ENCODE measurements at regions not wholly inside any gene's neighbourhood (a gene's known extent, or its start where the extent isn't known, plus 50 kb on each side); places are given as distances from the start of the nearest gene placed in this dataset.

- no peak for TF ChIP-seq REXO4 (CRISPR knock-in tag; IDR thresholded peaks at IDR 0.05; ENCODE audit: borderline replicate concordance)
- TF ChIP-seq ARNTL (CRISPR knock-in tag; IDR thresholded peaks at IDR 0.05): peak; percentile 69
- no peak for TF ChIP-seq ZFAT (CRISPR knock-in tag; conservative IDR thresholded peaks at IDR 0.05)
- peak; percentile 78 for TF ChIP-seq THAP11 (CRISPR knock-in tag; IDR thresholded peaks at IDR 0.05)
- TF ChIP-seq TIGD3 (CRISPR knock-in tag; IDR thresholded peaks at IDR 0.05; ENCODE audit: borderline replicate concordance): no peak
- TF ChIP-seq DR1 (CRISPR knock-in tag; IDR thresholded peaks at IDR 0.05): no peak
- no peak for TF ChIP-seq ATF7 (IDR thresholded peaks at IDR 0.05)
- peak; percentile 61; the same call in 1 of the 2 replicates for TF ChIP-seq ATF7 (CRISPR knock-in tag; IDR thresholded peaks at IDR 0.05)
- TF ChIP-seq ZNF747 (CRISPR knock-in tag; IDR thresholded peaks at IDR 0.05; ENCODE audit: borderline replicate concordance): no peak
- peak; percentile 27; the same call in 1 of the 2 replicates for TF ChIP-seq MEIS1 (CRISPR knock-in tag; IDR thresholded peaks at IDR 0.05; ENCODE audit: borderline replicate concordance)
- peak; percentile 86 for TF ChIP-seq ZBTB33 (CRISPR knock-in tag; IDR thresholded peaks at IDR 0.05)
- no peak for TF ChIP-seq HNRNPUL1 (IDR thresholded peaks at IDR 0.05; ENCODE audit: low read depth, low read length)
- TF ChIP-seq MTA3 (CRISPR knock-in tag; IDR thresholded peaks at IDR 0.05): no peak
- peak; percentile 93 for TF ChIP-seq ISL2 (CRISPR knock-in tag; IDR thresholded peaks at IDR 0.05)
- TF ChIP-seq ZBTB3 (CRISPR knock-in tag; IDR thresholded peaks at IDR 0.05; ENCODE audit: borderline replicate concordance, low read depth): peak; percentile 64; the same call in 1 of the 2 replicates
- TF ChIP-seq SP1 (IDR thresholded peaks at IDR 0.05): no peak
- TF ChIP-seq SP1 (CRISPR knock-in tag; IDR thresholded peaks at IDR 0.05): peak; percentile 34; the same call in 1 of the 2 replicates
- no peak for TF ChIP-seq ZNF678 (CRISPR knock-in tag; IDR thresholded peaks at IDR 0.05)
- peak; percentile 84 for TF ChIP-seq KLF6 (CRISPR knock-in tag; IDR thresholded peaks at IDR 0.05)
- peak; percentile 84; the same call in 1 of the 2 replicates for TF ChIP-seq RFXAP (CRISPR knock-in tag; IDR thresholded peaks at IDR 0.05; ENCODE audit: borderline replicate concordance)
- no peak; the same call in 1 of the 2 replicates for TF ChIP-seq E2F5 (CRISPR knock-in tag; conservative IDR thresholded peaks at IDR 0.05)
- TF ChIP-seq ASH2L (IDR thresholded peaks at IDR 0.05; ENCODE audit: insufficient read length, low read depth, low read length): peak; percentile 99
- TF ChIP-seq KLF16 (CRISPR knock-in tag; IDR thresholded peaks at IDR 0.05): peak in 1 of 2 experiments; percentile 58; a peak in 1 of 4 replicates
- TF ChIP-seq XBP1 (CRISPR knock-in tag; IDR thresholded peaks at IDR 0.05): no peak; the same call in 1 of the 2 replicates
- TF ChIP-seq NBN (conservative IDR thresholded peaks at IDR 0.05): no peak
- peak; percentile 79; the same call in 1 of the 2 replicates for TF ChIP-seq ZFP90 (CRISPR knock-in tag; IDR thresholded peaks at IDR 0.05; ENCODE audit: borderline replicate concordance)
Measured at GRCh38 chr20:22430746-22431168, 153.6 kb downstream of the FOXA2 start (continued).

Measured in HepG2 (cell line).